Endodermal cell (in vitro differentiated cells): ENCODE measurements at regions not wholly inside any gene's neighbourhood (a gene's known extent, or its start where the extent isn't known, plus 50 kb on each side); places are given as distances from the start of the nearest gene placed in this dataset.

Experiments used
- DNase-seq: peaks from one replicate; pipeline ENCODE4 v3.0.0-alpha.2; 2017
- H3K27ac ChIP-seq: 2 replicates; pipeline ENCODE4 v1.5.1; 2013; ENCODE audit warnings: mild to moderate bottlenecking, low read depth, low read length, moderate library complexity
- H3K27me3 ChIP-seq: 2 replicates; pipeline ENCODE4 v1.6.1; 2013; ENCODE audit warnings: mild to moderate bottlenecking, low read length, moderate library complexity; ENCODE audit not compliant: insufficient read depth, control insufficient read depth, poor library complexity, severe bottlenecking
- H3K36me3 ChIP-seq: 2 replicates; pipeline ENCODE4 v1.7.0; 2013; ENCODE audit warnings: mild to moderate bottlenecking, low read length, moderate library complexity; ENCODE audit not compliant: control insufficient read depth, insufficient read depth
- H3K4me1 ChIP-seq: one replicate; pipeline ENCODE4 v1.7.0; 2013; ENCODE audit warnings: low read length; ENCODE audit not compliant: control insufficient read depth, insufficient read depth
- H3K4me3 ChIP-seq: 2 replicates; pipeline ENCODE4 v1.5.1; 2013; ENCODE audit warnings: mild to moderate bottlenecking, low read length, moderate library complexity
- H3K9ac ChIP-seq: 2 replicates; pipeline ENCODE4 v1.6.1; 2013; ENCODE audit warnings: mild to moderate bottlenecking, low read length, moderate library complexity; ENCODE audit not compliant: poor library complexity, severe bottlenecking; ENCODE audit errors: extremely low read depth
- H3K9me3 ChIP-seq: 2 replicates; pipeline ENCODE4 v1.6.1; 2013; ENCODE audit warnings: mild to moderate bottlenecking, low read length, moderate library complexity; ENCODE audit not compliant: control insufficient read depth
- H3K27ac Mint-ChIP-seq: 2 replicates; pipeline ENCODE4 v1.8.0; 2020; ENCODE audit warnings: mixed read lengths
- H3K27me3 Mint-ChIP-seq: 2 replicates; pipeline ENCODE4 v1.8.0; 2021; ENCODE audit warnings: mild to moderate bottlenecking, mixed read lengths; ENCODE audit not compliant: insufficient read depth
- H3K36me3 Mint-ChIP-seq: 2 replicates; pipeline ENCODE4 v1.8.0; 2020; ENCODE audit warnings: low read depth, mixed read lengths
- H3K4me1 Mint-ChIP-seq: 2 replicates; pipeline ENCODE4 v1.8.0; 2020; ENCODE audit warnings: mixed read lengths
- H3K4me3 Mint-ChIP-seq: 2 replicates; pipeline ENCODE4 v1.8.0; 2020; ENCODE audit warnings: mild to moderate bottlenecking, moderate library complexity, mixed read lengths
- H3K9me3 Mint-ChIP-seq: 2 replicates; pipeline ENCODE4 v1.8.0; 2020; ENCODE audit warnings: mild to moderate bottlenecking, mixed read lengths
- WGBS, 2 experiments: methylation state at CpG; one replicate each; pipeline versions ENCODE4 v1.1.5 to v1.1.7; 2013; ENCODE audit warnings: missing lambda C conversion rate in 2 of 2, mixed read lengths in 1 of 2; ENCODE audit not compliant: insufficient coverage in 1 of 2, insufficient read length in 1 of 2; 5-methylcytosine and 5-hydroxymethylcytosine counted together
- TF ChIP-seq, protein P1 (sequence below): fragments of 200-600 bp; sonication (generic); conservative IDR thresholded peaks from 2 replicates; pipeline ENCODE4 v1.5.0; 2021; ENCODE audit warnings: antibody characterized with exemption, mild to moderate bottlenecking

DNA sequence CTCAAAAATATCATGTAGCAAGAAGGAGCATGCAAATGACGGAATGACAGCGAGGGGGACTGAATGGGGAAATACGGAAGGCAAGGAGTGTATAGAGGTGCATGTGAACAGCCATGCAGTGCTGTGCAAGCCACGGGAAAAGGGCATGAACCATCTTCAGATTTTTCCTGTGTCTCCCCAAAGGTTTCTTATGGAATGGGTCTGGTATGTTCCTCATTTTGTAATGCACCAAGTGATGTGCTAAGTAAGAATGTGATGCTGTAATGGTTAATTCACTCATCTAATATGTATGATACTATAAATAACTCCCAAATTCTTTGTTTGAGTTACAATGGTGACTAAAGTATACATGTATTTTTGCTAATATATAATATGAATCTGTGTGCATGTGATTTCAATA lies 99.0 kb upstream of the DAB2 start:
- H3K27ac ChIP-seq, result no peak overlapping the region
- 90 to 94% methylated on average over 3 to 4 of the region's 4 CpGs for WGBS, 2 experiments
- H3K4me3 ChIP-seq, result no peak overlapping the region
- H3K4me1 ChIP-seq, result peaks cover under 1% of the 10 kb centered on the region
- TF ChIP-seq, protein P1, sequence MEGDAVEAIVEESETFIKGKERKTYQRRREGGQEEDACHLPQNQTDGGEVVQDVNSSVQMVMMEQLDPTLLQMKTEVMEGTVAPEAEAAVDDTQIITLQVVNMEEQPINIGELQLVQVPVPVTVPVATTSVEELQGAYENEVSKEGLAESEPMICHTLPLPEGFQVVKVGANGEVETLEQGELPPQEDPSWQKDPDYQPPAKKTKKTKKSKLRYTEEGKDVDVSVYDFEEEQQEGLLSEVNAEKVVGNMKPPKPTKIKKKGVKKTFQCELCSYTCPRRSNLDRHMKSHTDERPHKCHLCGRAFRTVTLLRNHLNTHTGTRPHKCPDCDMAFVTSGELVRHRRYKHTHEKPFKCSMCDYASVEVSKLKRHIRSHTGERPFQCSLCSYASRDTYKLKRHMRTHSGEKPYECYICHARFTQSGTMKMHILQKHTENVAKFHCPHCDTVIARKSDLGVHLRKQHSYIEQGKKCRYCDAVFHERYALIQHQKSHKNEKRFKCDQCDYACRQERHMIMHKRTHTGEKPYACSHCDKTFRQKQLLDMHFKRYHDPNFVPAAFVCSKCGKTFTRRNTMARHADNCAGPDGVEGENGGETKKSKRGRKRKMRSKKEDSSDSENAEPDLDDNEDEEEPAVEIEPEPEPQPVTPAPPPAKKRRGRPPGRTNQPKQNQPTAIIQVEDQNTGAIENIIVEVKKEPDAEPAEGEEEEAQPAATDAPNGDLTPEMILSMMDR, result no peak
- peaks cover 9% of the 10 kb centered on the region for H3K9me3 Mint-ChIP-seq
- peaks cover 24% of the 10 kb centered on the region for H3K4me1 Mint-ChIP-seq
- DNase-seq, result no peak
- H3K27ac Mint-ChIP-seq, result no peak overlapping the region
- H3K4me3 Mint-ChIP-seq, result no peak overlapping the region
- no peaks in the 10 kb centered on the region for H3K27me3 ChIP-seq
- H3K9ac ChIP-seq, result no peak overlapping the region
- no peaks in the 10 kb centered on the region for H3K36me3 Mint-ChIP-seq
- no peaks in the 10 kb centered on the region for H3K36me3 ChIP-seq
- H3K27me3 Mint-ChIP-seq, result no peaks in the 10 kb centered on the region
- H3K9me3 ChIP-seq, result no peaks in the 10 kb centered on the region

DNA sequence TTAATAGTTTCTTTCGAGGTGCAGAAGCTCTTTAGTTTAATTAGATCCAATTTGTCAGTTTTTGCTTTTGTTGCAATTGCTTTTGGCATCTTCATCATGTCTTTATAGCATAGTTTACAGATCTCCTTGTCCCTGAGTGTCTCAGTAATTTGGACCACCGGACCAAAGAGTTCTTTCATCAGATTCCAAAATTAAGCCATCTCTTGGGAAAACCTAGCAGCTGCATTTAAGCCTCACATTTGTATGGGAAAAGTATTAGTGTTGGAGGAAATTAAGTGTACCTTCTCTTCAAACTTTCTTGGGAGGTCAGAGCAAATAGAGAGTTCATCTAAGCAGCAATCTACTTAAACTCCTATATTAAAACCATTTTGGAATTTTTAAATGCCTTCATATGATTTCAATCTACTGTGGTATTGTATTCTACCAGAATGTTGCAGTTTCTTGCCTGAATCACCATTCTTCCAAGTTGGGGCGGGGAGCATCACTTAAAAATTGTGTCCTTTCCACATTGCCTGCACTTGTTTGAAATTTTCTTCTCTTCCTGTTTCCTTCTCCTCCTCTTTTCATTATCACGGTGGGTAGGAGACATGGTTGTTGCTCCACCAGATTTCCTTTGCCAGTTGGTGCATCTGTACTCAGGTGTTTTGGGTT lies 97.3 kb upstream of the DAB2 start:
- H3K9me3 ChIP-seq, result no peaks in the 10 kb centered on the region
- 95 to 100% methylated on average over 1 to 4 of the region's 4 CpGs for WGBS, 2 experiments
- Mint-ChIP-seq H3K27ac (no peak overlapping the region), H3K4me1 (peaks cover 15% of the 10 kb centered on the region), H3K9me3 (peaks cover 9% of the 10 kb centered on the region), H3K36me3 (no peaks in the 10 kb centered on the region), H3K4me3 (no peak overlapping the region), H3K27me3 (no peaks in the 10 kb centered on the region)
- H3K4me3 ChIP-seq, result no peak overlapping the region
- DNase-seq, result no peak
- TF ChIP-seq, protein P1, result no peak
- no peaks in the 10 kb centered on the region for H3K36me3 ChIP-seq
- H3K27ac ChIP-seq, result no peak overlapping the region
- H3K27me3 ChIP-seq, result no peaks in the 10 kb centered on the region
- no peaks in the 10 kb centered on the region for H3K4me1 ChIP-seq
- H3K9ac ChIP-seq, result no peak overlapping the region

DNA sequence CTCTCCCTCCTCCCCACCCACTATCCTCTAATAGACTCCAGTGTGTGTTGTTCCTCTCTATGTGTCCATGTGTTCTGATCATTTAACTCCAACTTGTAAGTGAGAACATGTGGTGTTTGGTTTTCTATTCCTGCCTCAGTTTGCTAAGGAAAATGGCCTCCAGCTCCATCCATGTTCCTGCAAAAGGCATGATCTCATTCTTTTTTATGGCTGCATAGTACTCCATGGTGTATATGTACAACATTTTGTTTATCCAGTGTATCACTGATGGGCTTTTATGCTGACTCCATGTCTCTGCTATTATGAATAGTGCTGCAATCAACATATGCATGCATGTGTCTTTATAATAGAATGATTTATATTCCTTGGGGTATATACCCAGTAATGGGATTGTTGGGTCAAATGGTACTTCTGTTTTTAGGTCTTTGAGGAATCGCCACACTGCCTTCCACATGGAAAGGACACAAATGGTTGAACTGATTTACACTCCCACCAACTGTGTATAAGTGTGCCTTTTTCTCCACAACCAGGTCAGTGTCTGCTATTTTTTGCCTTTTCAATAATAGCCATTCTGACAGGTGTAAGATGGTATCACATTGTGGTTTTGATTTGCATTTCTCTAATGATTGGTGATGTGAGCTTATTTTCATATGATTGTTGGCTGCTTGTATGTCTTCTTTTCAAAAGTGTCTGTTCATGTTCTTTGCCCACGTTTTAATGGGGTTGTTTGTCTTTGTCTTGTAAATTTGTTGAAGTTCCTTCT lies 96.5 kb upstream of the DAB2 start:
- H3K9ac ChIP-seq, result no peak overlapping the region
- no peaks in the 10 kb centered on the region for H3K27me3 Mint-ChIP-seq
- no peak overlapping the region for H3K27ac ChIP-seq
- H3K36me3 ChIP-seq, result no peaks in the 10 kb centered on the region
- peaks cover 9% of the 10 kb centered on the region for H3K9me3 Mint-ChIP-seq
- no peak overlapping the region for H3K27ac Mint-ChIP-seq
- H3K9me3 ChIP-seq, result no peaks in the 10 kb centered on the region
- peaks cover 8% of the 10 kb centered on the region for H3K4me1 Mint-ChIP-seq
- no peak overlapping the region for H3K4me3 ChIP-seq
- H3K4me1 ChIP-seq, result no peaks in the 10 kb centered on the region
- no peak for DNase-seq
- H3K36me3 Mint-ChIP-seq, result no peaks in the 10 kb centered on the region
- no peak overlapping the region for H3K4me3 Mint-ChIP-seq
- WGBS, 2 experiments, result 83 to 86% methylated on average over 2 of the region's 2 CpGs
- TF ChIP-seq, protein P1, result no peak
- no peaks in the 10 kb centered on the region for H3K27me3 ChIP-seq
